ENCODE measurements at regions not wholly inside any gene's neighbourhood (a gene's known extent, or its start where the extent isn't known, plus 50 kb on each side); places are given as distances from the start of the nearest gene placed in this dataset.

DNA sequence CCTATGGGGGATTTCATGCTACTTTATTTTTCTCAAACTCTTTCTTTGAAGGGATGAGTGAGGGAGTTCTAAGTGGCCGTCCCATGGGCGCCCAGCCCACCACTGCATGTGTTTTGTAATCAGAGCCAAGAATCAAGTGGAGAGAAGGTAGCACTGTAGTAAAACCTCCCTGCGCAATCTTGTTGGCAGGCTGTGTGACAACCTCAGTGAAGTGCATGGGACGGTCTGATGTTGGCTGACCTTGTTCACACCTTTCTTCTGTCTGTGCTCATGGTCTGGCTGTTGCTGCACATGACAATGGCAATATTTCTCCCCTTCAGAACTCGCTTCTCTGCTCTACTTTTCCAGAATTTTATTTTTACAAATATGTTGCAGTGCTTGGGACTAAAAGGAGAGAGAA lies 71.2 kb upstream of the SHISA3 start:
- no peak for TF ChIP-seq ZFX (IDR thresholded peaks at IDR 0.05; ENCODE audit: borderline replicate concordance)
- TF ChIP-seq, protein P1, sequence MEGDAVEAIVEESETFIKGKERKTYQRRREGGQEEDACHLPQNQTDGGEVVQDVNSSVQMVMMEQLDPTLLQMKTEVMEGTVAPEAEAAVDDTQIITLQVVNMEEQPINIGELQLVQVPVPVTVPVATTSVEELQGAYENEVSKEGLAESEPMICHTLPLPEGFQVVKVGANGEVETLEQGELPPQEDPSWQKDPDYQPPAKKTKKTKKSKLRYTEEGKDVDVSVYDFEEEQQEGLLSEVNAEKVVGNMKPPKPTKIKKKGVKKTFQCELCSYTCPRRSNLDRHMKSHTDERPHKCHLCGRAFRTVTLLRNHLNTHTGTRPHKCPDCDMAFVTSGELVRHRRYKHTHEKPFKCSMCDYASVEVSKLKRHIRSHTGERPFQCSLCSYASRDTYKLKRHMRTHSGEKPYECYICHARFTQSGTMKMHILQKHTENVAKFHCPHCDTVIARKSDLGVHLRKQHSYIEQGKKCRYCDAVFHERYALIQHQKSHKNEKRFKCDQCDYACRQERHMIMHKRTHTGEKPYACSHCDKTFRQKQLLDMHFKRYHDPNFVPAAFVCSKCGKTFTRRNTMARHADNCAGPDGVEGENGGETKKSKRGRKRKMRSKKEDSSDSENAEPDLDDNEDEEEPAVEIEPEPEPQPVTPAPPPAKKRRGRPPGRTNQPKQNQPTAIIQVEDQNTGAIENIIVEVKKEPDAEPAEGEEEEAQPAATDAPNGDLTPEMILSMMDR (IDR thresholded peaks at IDR 0.05): no peak
- H3K27ac ChIP-seq: no peak overlapping the region

DNA sequence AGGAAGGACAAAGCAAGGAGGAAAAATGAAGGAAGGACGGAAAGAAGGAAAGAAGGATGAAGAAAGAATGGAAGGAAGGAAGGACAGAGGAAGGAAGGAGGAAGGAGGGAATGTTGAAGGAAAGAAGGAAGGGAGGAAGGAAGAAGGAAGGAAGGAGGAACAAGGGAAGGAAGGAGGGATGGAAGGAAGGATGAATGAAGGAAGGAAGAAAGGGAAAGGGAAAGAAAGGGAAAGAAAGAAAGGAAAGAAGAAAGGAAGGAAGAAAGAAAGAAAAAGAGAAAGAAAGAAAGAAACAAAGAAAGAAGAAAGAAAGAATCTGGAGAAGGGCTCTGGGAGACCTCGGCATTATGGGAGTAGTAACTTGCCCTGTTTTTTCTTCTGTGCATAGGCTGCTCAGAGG lies 70.8 kb upstream of the SHISA3 start:
- TF ChIP-seq, protein P1 (IDR thresholded peaks at IDR 0.05): no peak
- no peak for TF ChIP-seq ZFX (IDR thresholded peaks at IDR 0.05; ENCODE audit: borderline replicate concordance)

DNA sequence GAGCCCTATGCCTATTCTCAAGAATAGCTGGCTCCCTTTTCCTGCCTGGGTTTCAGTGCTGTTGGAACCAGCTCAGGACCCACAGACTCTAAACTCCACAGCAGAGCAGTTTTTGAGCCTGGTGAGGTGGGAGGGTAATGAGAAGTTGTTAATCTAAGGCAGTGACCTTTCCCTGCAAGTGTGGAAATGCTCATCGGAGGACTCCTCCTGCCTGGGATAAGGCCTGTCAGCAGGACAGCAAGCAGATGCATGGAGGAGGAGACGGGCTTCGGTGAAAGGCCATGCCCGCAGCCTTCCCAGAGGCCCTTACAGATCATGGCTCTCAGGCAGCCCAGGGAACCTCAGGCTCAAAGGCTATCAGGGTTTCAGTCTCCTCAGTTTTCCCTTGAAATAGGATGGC lies 70.0 kb upstream of the SHISA3 start:
- TF ChIP-seq ZFX (IDR thresholded peaks at IDR 0.05; ENCODE audit: borderline replicate concordance): no peak
- TF ChIP-seq, protein P1 (IDR thresholded peaks at IDR 0.05): no peak
- no peak overlapping the region for H3K27ac ChIP-seq

More for the DNA sequence above, 70.8 kb upstream of the SHISA3 start:
- no peak overlapping the region for H3K27ac ChIP-seq

DNA sequence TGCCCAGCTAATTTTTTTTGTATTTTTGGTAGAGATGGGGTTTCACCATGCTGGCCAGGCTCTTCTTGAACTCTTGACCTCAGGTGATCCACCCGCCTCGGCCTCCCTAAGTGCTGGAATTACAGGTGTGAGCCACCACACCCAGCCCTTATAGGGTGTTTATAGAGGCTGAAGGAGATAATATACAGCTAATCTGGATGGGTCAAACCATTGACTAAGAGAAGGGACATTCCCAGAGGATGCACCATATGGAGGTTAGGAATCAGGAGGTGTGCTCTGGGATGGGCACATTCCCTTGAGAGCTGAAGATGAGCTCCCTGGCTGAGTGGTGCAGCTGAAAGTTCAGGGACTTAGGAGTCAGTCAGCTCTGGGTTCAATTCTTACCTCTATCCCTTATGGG lies 68.3 kb upstream of the SHISA3 start:
- TF ChIP-seq, protein P1 (IDR thresholded peaks at IDR 0.05): no peak
- no peak for TF ChIP-seq ZFX (IDR thresholded peaks at IDR 0.05; ENCODE audit: borderline replicate concordance)
- no peak overlapping the region for H3K27ac ChIP-seq

DNA sequence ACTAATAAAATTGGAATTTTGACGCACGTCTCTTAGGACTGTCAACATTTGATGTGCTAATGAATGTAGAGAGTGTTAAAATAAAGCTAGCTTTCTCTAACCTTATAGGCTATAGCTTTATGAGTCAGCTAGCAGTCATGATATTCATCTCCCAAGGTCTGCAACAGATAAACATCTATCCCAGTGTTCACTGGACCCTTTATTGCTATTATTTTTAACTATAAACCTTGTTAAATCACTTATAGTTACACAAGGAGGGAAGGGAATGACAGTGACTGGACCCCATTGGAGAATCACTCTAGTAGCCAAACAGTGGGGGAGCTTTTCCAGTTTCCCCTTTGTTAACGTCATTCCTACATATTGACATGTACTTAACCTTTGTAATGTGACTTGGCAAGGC lies 67.9 kb upstream of the SHISA3 start:
- TF ChIP-seq, protein P1 (IDR thresholded peaks at IDR 0.05): no peak
- TF ChIP-seq ZFX (IDR thresholded peaks at IDR 0.05; ENCODE audit: borderline replicate concordance): no peak

DNA sequence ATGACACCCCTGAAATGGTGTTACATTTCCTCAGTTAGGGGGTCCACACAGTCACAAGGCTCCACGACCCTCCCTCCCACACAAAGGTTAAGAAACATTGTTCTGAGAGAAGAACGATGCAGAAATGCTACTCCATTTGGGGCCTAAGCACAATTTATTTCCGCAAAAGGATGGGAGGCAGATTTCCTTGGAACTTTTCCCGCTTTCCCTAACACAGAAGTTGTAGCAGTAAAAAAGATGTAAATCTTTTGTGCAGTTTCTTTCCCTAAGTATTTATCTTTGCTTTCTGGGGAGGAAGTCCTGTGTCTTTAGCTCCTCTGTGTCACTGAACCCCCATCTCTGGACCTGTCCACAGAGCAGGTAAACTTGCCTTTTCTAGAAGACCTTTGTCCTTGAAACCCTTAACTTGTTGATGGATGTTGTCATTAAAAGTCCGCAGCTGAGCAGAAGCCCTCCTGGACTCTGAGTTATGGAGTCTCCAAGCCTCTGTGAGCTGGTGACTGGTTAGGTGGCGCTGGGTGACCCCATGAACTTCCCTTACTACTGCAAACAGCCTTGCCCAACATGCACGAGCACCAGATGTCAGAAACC lies 67.2 kb upstream of the SHISA3 start:
- no peak for TF ChIP-seq ZFX (IDR thresholded peaks at IDR 0.05; ENCODE audit: borderline replicate concordance)
- TF ChIP-seq, protein P1 (IDR thresholded peaks at IDR 0.05): no peak
- no peak overlapping the region for H3K27ac ChIP-seq

More for the DNA sequence above, 67.9 kb upstream of the SHISA3 start:
- H3K27ac ChIP-seq: no peak overlapping the region

DNA sequence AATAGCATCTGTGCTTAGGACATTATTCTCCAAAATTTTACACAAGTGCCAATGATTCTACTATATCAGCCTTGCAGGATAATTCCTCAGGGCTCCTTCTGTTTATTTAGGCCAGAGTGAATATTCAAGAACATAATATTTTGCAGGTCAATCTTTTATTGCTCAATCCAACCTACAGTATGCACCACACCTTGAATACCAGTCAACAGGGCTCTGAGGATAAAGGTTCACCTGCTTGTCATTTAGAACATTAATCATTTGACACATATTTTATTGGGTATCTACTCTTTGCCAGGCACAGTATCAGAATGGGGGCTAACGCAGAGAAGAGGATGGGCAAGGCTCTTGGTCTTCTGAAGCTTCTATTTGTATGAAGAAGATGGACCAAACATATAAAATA lies 66.2 kb upstream of the SHISA3 start:
- no peak for TF ChIP-seq ZFX (IDR thresholded peaks at IDR 0.05; ENCODE audit: borderline replicate concordance)
- TF ChIP-seq, protein P1 (IDR thresholded peaks at IDR 0.05): no peak
- H3K27ac ChIP-seq: no peak overlapping the region

All from 22Rv1 (cell line).